Nephron progenitor cell (in vitro differentiated cells): ENCODE measurements at regions not wholly inside any gene's neighbourhood (a gene's known extent, or its start where the extent isn't known, plus 50 kb on each side); places are given as distances from the start of the nearest gene placed in this dataset.

Experiments
- DNase-seq: peaks from one replicate; pipeline ENCODE4 v3.0.0; 2021
- H3K27ac Mint-ChIP-seq: 2 replicates; pipeline ENCODE4 v1.8.0; 2021; ENCODE audit warnings: mild to moderate bottlenecking, moderate library complexity, mixed read lengths
- H3K27me3 Mint-ChIP-seq: 2 replicates; pipeline ENCODE4 v1.8.0; 2021; ENCODE audit warnings: mild to moderate bottlenecking, low read depth, mixed read lengths; ENCODE audit not compliant: poor library complexity
- H3K36me3 Mint-ChIP-seq: 2 replicates; pipeline ENCODE4 v1.8.0; 2021; ENCODE audit warnings: low read depth, mixed read lengths
- H3K4me1 Mint-ChIP-seq: 2 replicates; pipeline ENCODE4 v1.8.0; 2021; ENCODE audit warnings: mixed read lengths
- H3K4me3 Mint-ChIP-seq: 2 replicates; pipeline ENCODE4 v1.8.0; 2021; ENCODE audit warnings: mild to moderate bottlenecking, moderate library complexity, mixed read lengths
- H3K9me3 Mint-ChIP-seq: 2 replicates; pipeline ENCODE4 v1.8.0; 2021; ENCODE audit warnings: mild to moderate bottlenecking, moderate library complexity, mixed read lengths
- CTCF ChIP-seq: fragments of 200-600 bp; sonication (generic); IDR thresholded peaks from 2 replicates; pipeline ENCODE4 v1.5.0; 2021; ENCODE audit warnings: antibody characterized with exemption

GRCh38 chr1:173128742-173129141 is 78.0 kb upstream of the TNFSF18 start:
- no peak overlapping the region for H3K27ac Mint-ChIP-seq
- TF ChIP-seq CTCF, result no peak
- H3K4me3 Mint-ChIP-seq, result no peak overlapping the region
- no peaks in the 10 kb centered on the region for H3K36me3 Mint-ChIP-seq
- peaks cover 4% of the 10 kb centered on the region for H3K4me1 Mint-ChIP-seq
- H3K9me3 Mint-ChIP-seq, result peaks cover 10% of the 10 kb centered on the region
- DNase-seq, result no peak
- H3K27me3 Mint-ChIP-seq, result peaks cover 6% of the 10 kb centered on the region

GRCh38 chr1:173127369-173128307 is 76.9 kb upstream of the TNFSF18 start:
- no peak for TF ChIP-seq CTCF
- H3K9me3 Mint-ChIP-seq, result peaks cover 10% of the 10 kb centered on the region
- no peak for DNase-seq
- peaks cover 6% of the 10 kb centered on the region for H3K27me3 Mint-ChIP-seq
- H3K4me1 Mint-ChIP-seq, result peaks cover 15% of the 10 kb centered on the region
- no peaks in the 10 kb centered on the region for H3K36me3 Mint-ChIP-seq
- H3K4me3 Mint-ChIP-seq, result no peak overlapping the region
- H3K27ac Mint-ChIP-seq, result no peak overlapping the region

- Mint-ChIP-seq H3K4me1 (peaks cover 19% of the 10 kb centered on the region), H3K36me3 (no peaks in the 10 kb centered on the region), H3K27ac (no peak overlapping the region), H3K9me3 (peaks cover 4% of the 10 kb centered on the region), H3K4me3 (no peak overlapping the region), H3K27me3 (peaks cover 6% of the 10 kb centered on the region)
- TF ChIP-seq CTCF, result no peak
- no peak for DNase-seq
Measured at GRCh38 chr1:173126421-173126820, 75.7 kb upstream of the TNFSF18 start.

GRCh38 chr1:173122958-173123852 is 72.5 kb upstream of the TNFSF18 start:
- Mint-ChIP-seq H3K27me3 (no peaks in the 10 kb centered on the region), H3K4me1 (peaks cover 19% of the 10 kb centered on the region), H3K9me3 (no peaks in the 10 kb centered on the region), H3K27ac (peak overlapping the region; percentile 95), H3K36me3 (no peaks in the 10 kb centered on the region), H3K4me3 (no peak overlapping the region)
- no peak for TF ChIP-seq CTCF
- DNase-seq, result no peak

GRCh38 chr1:173122344-173122935 is 71.7 kb upstream of the TNFSF18 start:
- Mint-ChIP-seq H3K36me3 (no peaks in the 10 kb centered on the region), H3K27ac (no peak overlapping the region), H3K9me3 (no peaks in the 10 kb centered on the region), H3K4me3 (no peak overlapping the region), H3K4me1 (peaks cover 19% of the 10 kb centered on the region), H3K27me3 (no peaks in the 10 kb centered on the region)
- TF ChIP-seq CTCF, result no peak
- DNase-seq, result no peak
